ENCODE measurements at regions not wholly inside any gene's neighbourhood (a gene's known extent, or its start where the extent isn't known, plus 50 kb on each side); places are given as distances from the start of the nearest gene placed in this dataset.

- H3K4me2 ChIP-seq = peak overlapping the region; percentile 98
- no peaks in the 10 kb centered on the region for H3K9me2 ChIP-seq
- H3K4me3 ChIP-seq (ENCODE audit: low read depth in 2 of 2, low read length in 1 of 2) = peak overlapping the region; percentile 67
- H3K27ac ChIP-seq (ENCODE audit: low read depth in 2 of 2, low read length in 1 of 2) = peak overlapping the region; percentile 94 to 100
- H3K9me3 ChIP-seq = no peaks in the 10 kb centered on the region
- H3K36me3 ChIP-seq (replicated peaks in 1 of 2; ENCODE audit: control insufficient read depth in 1 of 2, insufficient read depth in 2 of 2, low read length in 1 of 2) = no peaks in the 10 kb centered on the region
- 0 out of 2 replicates have a peak, but pooled peaks have one; percentile 51 for TF ChIP-seq FOXM1 (IDR thresholded peaks at IDR 0.05; ENCODE audit: low read depth)
- peak; percentile 97 for TF ChIP-seq NFIC (IDR thresholded peaks at IDR 0.05; ENCODE audit: borderline replicate concordance)
- peak; percentile 28; the same call in 1 of the 2 replicates for TF ChIP-seq MAX (IDR thresholded peaks at IDR 0.05; ENCODE audit: low read depth)
- TF ChIP-seq REST (IDR thresholded peaks at IDR 0.05; ENCODE audit: low read depth, low read length) = 0 out of 2 replicates have a peak, but pooled peaks have one; percentile 8
- peak; percentile 33; the same call in 1 of the 2 replicates for TF ChIP-seq TAF1 (IDR thresholded peaks at IDR 0.05; ENCODE audit: borderline replicate concordance, low read depth, low read length)
- no peak for TF ChIP-seq CTCF (IDR thresholded peaks at IDR 0.05)
- 0 out of 2 replicates have a peak, but pooled peaks have one; percentile 31 for TF ChIP-seq FOXJ3 (CRISPR knock-in tag; IDR thresholded peaks at IDR 0.05)
- TF ChIP-seq EP300 (IDR thresholded peaks at IDR 0.05; ENCODE audit: borderline replicate concordance in 1 of 2, low read depth in 1 of 2, low read length in 1 of 2) = no peak
- H3K9ac ChIP-seq = peak overlapping the region; percentile 97
- CTCF ChIA-PET = interaction anchor here (1.0 to 10.4 kb wide), 10 partner anchors 12 to 225 kb away, joined by 3 to 76 read pairs (median 6); no protein-coding TSS in a partner anchor
- H3F3A ChIP-seq (replicated peaks; ENCODE audit: insufficient read depth) = peaks cover 46% of the 10 kb centered on the region
- no peaks in the 10 kb centered on the region for H4K20me1 ChIP-seq (ENCODE audit: insufficient read depth)
- DNase-seq = peak; percentile 94
- no peaks in the 10 kb centered on the region for H3K27me3 ChIP-seq (ENCODE audit: insufficient read depth)
- no peak overlapping the region for H2AFZ ChIP-seq (ENCODE audit: low read depth)
- H3K79me2 ChIP-seq (ENCODE audit: insufficient read depth) = peaks cover 67% of the 10 kb centered on the region
- POLR2A ChIA-PET = interaction anchor here (0.9 to 8.1 kb wide), 18 partner anchors 10 to 188 kb away, joined by 3 to 63 read pairs (median 6); no protein-coding TSS in a partner anchor
- peaks cover 39 to 61% of the 10 kb centered on the region in 2 experiments for H3K4me1 ChIP-seq (ENCODE audit: control insufficient read depth in 1 of 2, insufficient read depth in 2 of 2, low read depth in 1 of 2, low read length in 1 of 2)
- 6% methylated on average over 6 of the region's 37 CpGs for WGBS (ENCODE audit: low lambda C conversion rate)
Measured at GRCh38 chr22:46053563-46054090, 76.7 kb upstream of the WNT7B start.
